Ishikawa (cell line): ENCODE measurements at regions not wholly inside any gene's neighbourhood (a gene's known extent, or its start where the extent isn't known, plus 50 kb on each side); places are given as distances from the start of the nearest gene placed in this dataset.

Source experiments
- CEBPB ChIP-seq: IDR thresholded peaks from 2 replicates; pipeline ENCODE4 v1.6.1; 2012
- CREB1 ChIP-seq: IDR thresholded peaks from 2 replicates; pipeline ENCODE4 v1.6.1; 2012; ENCODE audit warnings: low read depth
- EGR1 ChIP-seq: IDR thresholded peaks from 2 replicates; pipeline ENCODE4 v1.6.1; 2012
- EP300 ChIP-seq: IDR thresholded peaks from 2 replicates; pipeline ENCODE4 v1.6.1; 2012; ENCODE audit warnings: borderline replicate concordance
- FOXM1 ChIP-seq: IDR thresholded peaks from 2 replicates; pipeline ENCODE4 v1.6.1; 2012; ENCODE audit warnings: low read depth, borderline replicate concordance
- NFIC ChIP-seq: IDR thresholded peaks from 2 replicates; pipeline ENCODE4 v1.6.1; 2012
- RAD21 ChIP-seq: IDR thresholded peaks from 2 replicates; pipeline ENCODE4 v1.6.1; 2012; ENCODE audit warnings: low read depth
- REST ChIP-seq: IDR thresholded peaks from 2 replicates; pipeline ENCODE4 v1.6.1; 2012; ENCODE audit warnings: low read depth, mild to moderate bottlenecking
- TAF1 ChIP-seq: IDR thresholded peaks from 2 replicates; pipeline ENCODE4 v1.6.1; 2012; ENCODE audit warnings: low read depth, mild to moderate bottlenecking
- TCF12 ChIP-seq: IDR thresholded peaks from 2 replicates; pipeline ENCODE4 v1.6.1; 2012; ENCODE audit warnings: low read depth
- TEAD4 ChIP-seq: IDR thresholded peaks from 2 replicates; pipeline ENCODE4 v1.6.1; 2012
- YY1 ChIP-seq: IDR thresholded peaks from 2 replicates; pipeline ENCODE4 v1.6.1; 2012; ENCODE audit warnings: low read depth
- ZBTB7A ChIP-seq: IDR thresholded peaks from 2 replicates; pipeline ENCODE4 v1.6.1; 2012; ENCODE audit warnings: low read depth
- TF ChIP-seq, protein P1 (sequence below): IDR thresholded peaks from 2 replicates; pipeline ENCODE4 v1.6.1; 2012
- TF ChIP-seq, protein P2 (sequence below): IDR thresholded peaks from 2 replicates; pipeline ENCODE4 v1.6.1; 2012

- no peak for TF ChIP-seq TEAD4
- TF ChIP-seq, protein P1, sequence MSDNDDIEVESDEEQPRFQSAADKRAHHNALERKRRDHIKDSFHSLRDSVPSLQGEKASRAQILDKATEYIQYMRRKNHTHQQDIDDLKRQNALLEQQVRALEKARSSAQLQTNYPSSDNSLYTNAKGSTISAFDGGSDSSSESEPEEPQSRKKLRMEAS = no peak
- TF ChIP-seq CEBPB = no peak
- TF ChIP-seq EP300 = no peak
- no peak for TF ChIP-seq RAD21
- no peak for TF ChIP-seq CREB1
Measured at GRCh38 chr7:115354925-115355324, 433.0 kb downstream of the MDFIC start.

GRCh38 chr7:115352375-115352774 is 430.5 kb downstream of the MDFIC start:
- TF ChIP-seq EP300 = no peak
- no peak for TF ChIP-seq EGR1
- no peak for TF ChIP-seq TAF1
- TF ChIP-seq TCF12 = no peak
- TF ChIP-seq CEBPB = no peak
- TF ChIP-seq ZBTB7A = no peak
- TF ChIP-seq CREB1 = no peak
- no peak for TF ChIP-seq REST
- TF ChIP-seq TEAD4 = no peak
- TF ChIP-seq, protein P1 = no peak
- TF ChIP-seq, protein P2, sequence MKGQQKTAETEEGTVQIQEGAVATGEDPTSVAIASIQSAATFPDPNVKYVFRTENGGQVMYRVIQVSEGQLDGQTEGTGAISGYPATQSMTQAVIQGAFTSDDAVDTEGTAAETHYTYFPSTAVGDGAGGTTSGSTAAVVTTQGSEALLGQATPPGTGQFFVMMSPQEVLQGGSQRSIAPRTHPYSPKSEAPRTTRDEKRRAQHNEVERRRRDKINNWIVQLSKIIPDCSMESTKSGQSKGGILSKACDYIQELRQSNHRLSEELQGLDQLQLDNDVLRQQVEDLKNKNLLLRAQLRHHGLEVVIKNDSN = no peak
- no peak for TF ChIP-seq YY1
- TF ChIP-seq RAD21 = no peak
- no peak for TF ChIP-seq FOXM1
- no peak for TF ChIP-seq NFIC

DNA sequence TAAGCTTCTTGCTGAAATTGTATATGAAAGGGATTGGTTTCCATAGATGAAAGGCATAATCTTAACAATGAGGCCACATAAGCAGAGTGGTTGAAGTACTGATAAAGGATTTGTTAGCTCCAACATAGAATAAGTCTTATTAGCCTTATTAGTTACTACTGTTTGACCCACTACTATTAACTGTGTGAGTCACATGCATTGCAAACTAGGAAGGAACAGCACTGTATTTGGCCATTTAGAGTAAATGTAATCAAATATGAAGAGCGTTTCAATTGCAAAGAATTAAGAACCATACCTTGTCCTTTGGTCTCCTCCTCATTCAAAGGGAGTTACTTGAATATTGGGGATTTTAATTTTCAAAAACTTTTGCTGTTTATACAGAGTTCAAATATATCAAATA is 428.9 kb downstream of the MDFIC start:
- no peak for TF ChIP-seq TCF12

- TF ChIP-seq CEBPB (no peak), RAD21 (no peak), NFIC (no peak), TAF1 (no peak), ZBTB7A (no peak), TCF12 (no peak), EP300 (no peak), REST (no peak), FOXM1 (no peak), TEAD4 (no peak), EGR1 (no peak), YY1 (no peak), CREB1 (no peak)
- TF ChIP-seq, protein P1 = no peak
- TF ChIP-seq, protein P2 = no peak
Measured at GRCh38 chr7:115349635-115350034, 427.7 kb downstream of the MDFIC start.

GRCh38 chr7:115346685-115347084 is 424.8 kb downstream of the MDFIC start:
- no peak for TF ChIP-seq RAD21
- TF ChIP-seq ZBTB7A = no peak
- no peak for TF ChIP-seq YY1
- TF ChIP-seq EGR1 = no peak
- no peak for TF ChIP-seq REST
- no peak for TF ChIP-seq TCF12
